WTC11 (cell line): ENCODE measurements at regions not wholly inside any gene's neighbourhood (a gene's known extent, or its start where the extent isn't known, plus 50 kb on each side); places are given as distances from the start of the nearest gene placed in this dataset.

Experiments
- ATAC-seq: fragments of 200-7000 bp; cut with Tn5 transposase; 2 replicates; pipeline ENCODE4 v1.10.0; 2021; ENCODE audit warnings: mild to moderate bottlenecking, moderate library complexity
- CTCF ChIA-PET: fragments of 300-600 bp; sonication (Branson Sonifier 250); formaldehyde crosslinking; loops from one replicate; lab custom pipeline; 2021; ENCODE audit warnings: antibody characterized with exemption; lab: Charles Lee
- POLR2A ChIA-PET: fragments of 350-600 bp; sonication (Branson Sonifier 250); formaldehyde crosslinking; loops from one replicate; lab custom pipeline; 2021; ENCODE audit warnings: antibody characterized with exemption; lab: Charles Lee
- DNase-seq: peaks from one replicate; pipeline ENCODE4 v3.0.0; 2021; ENCODE audit warnings: low spot score
- H3K27ac Mint-ChIP-seq: 2 replicates; pipeline ENCODE4 v1.8.0; 2021; ENCODE audit warnings: mixed read lengths
- H3K27me3 Mint-ChIP-seq: 2 replicates; pipeline ENCODE4 v1.8.0; 2021; ENCODE audit warnings: low read depth, mild to moderate bottlenecking, moderate library complexity, mixed read lengths
- H3K36me3 Mint-ChIP-seq: 2 replicates; pipeline ENCODE4 v1.8.0; 2021; ENCODE audit warnings: mixed read lengths
- H3K4me1 Mint-ChIP-seq: 2 replicates; pipeline ENCODE4 v1.8.0; 2022; ENCODE audit warnings: mixed read lengths
- H3K4me3 Mint-ChIP-seq: 2 replicates; pipeline ENCODE4 v1.8.0; 2021; ENCODE audit warnings: mild to moderate bottlenecking, moderate library complexity, mixed read lengths
- H3K9me3 Mint-ChIP-seq: 2 replicates; pipeline ENCODE4 v1.8.0; 2021; ENCODE audit warnings: mixed read lengths
- CTCF ChIP-seq: fragments of 200-600 bp; IDR thresholded peaks from 2 replicates; pipeline ENCODE4 v1.8.0; 2022; ENCODE audit warnings: antibody characterized with exemption
- EMX1 ChIP-seq: fragments of 250-450 bp; sonication (Bioruptor Pico); IDR thresholded peaks from 2 replicates; pipeline ENCODE4 v1.8.0; 2021; ENCODE audit warnings: mild to moderate bottlenecking
- ERG ChIP-seq: fragments of 250-450 bp; sonication (Bioruptor Pico); IDR thresholded peaks from 2 replicates; pipeline ENCODE4 v1.8.0; 2021; ENCODE audit warnings: mild to moderate bottlenecking
- ESRRA ChIP-seq: sonication (generic); formaldehyde crosslinking; IDR thresholded peaks from 2 replicates; pipeline ENCODE4 v1.8.1; 2022; ENCODE audit warnings: mild to moderate bottlenecking, missing genetic modification reagents, borderline replicate concordance
- FOXJ3 ChIP-seq: sonication (generic); formaldehyde crosslinking; IDR thresholded peaks from 2 replicates; pipeline ENCODE4 v1.9.0; 2021; ENCODE audit warnings: missing genetic modification reagents, mild to moderate bottlenecking, borderline replicate concordance
- IRF1 ChIP-seq: sonication (generic); formaldehyde crosslinking; IDR thresholded peaks from 2 replicates; pipeline ENCODE4 v1.8.0; 2023; ENCODE audit warnings: missing genetic modification reagents
- JAZF1 ChIP-seq: fragments of 250-450 bp; sonication (Bioruptor Pico); IDR thresholded peaks from 2 replicates; pipeline ENCODE4 v1.9.0; 2021; ENCODE audit warnings: moderate library complexity, mild to moderate bottlenecking, inconsistent platforms
- JUN ChIP-seq: sonication (generic); formaldehyde crosslinking; IDR thresholded peaks from 2 replicates; pipeline ENCODE4 v1.8.0; 2023; ENCODE audit warnings: mild to moderate bottlenecking, missing genetic modification reagents
- NR2C2 ChIP-seq: sonication (generic); formaldehyde crosslinking; IDR thresholded peaks from 2 replicates; pipeline ENCODE4 v1.8.0; 2022; ENCODE audit warnings: mild to moderate bottlenecking, missing genetic modification reagents
- PREB ChIP-seq: sonication (generic); formaldehyde crosslinking; IDR thresholded peaks from 2 replicates; pipeline ENCODE4 v1.8.1; 2022; ENCODE audit warnings: mild to moderate bottlenecking, missing genetic modification reagents, moderate library complexity, borderline replicate concordance
- SMAD3 ChIP-seq: sonication (generic); formaldehyde crosslinking; IDR thresholded peaks from 2 replicates; pipeline ENCODE4 v1.8.0; 2022; ENCODE audit warnings: missing genetic modification reagents, mild to moderate bottlenecking, borderline replicate concordance
- TEAD4 ChIP-seq: sonication (generic); formaldehyde crosslinking; IDR thresholded peaks from 2 replicates; pipeline ENCODE4 v1.8.0; 2022; ENCODE audit warnings: mild to moderate bottlenecking, missing genetic modification reagents
- TP53 ChIP-seq: sonication (generic); formaldehyde crosslinking; IDR thresholded peaks from 2 replicates; pipeline ENCODE4 v1.8.1; 2023; ENCODE audit warnings: mild to moderate bottlenecking, missing genetic modification reagents
- ZNF396 ChIP-seq: fragments of 250-450 bp; sonication (Bioruptor Pico); IDR thresholded peaks from 2 replicates; pipeline ENCODE4 v1.8.0; 2021; ENCODE audit warnings: mild to moderate bottlenecking, moderate library complexity, borderline replicate concordance
- ZNF512 ChIP-seq: sonication (generic); formaldehyde crosslinking; IDR thresholded peaks from 2 replicates; pipeline ENCODE4 v1.8.1; 2022; ENCODE audit warnings: missing genetic modification reagents, borderline replicate concordance
- TF ChIP-seq, protein P1 (sequence below): sonication (generic); formaldehyde crosslinking; IDR thresholded peaks from 2 replicates; pipeline ENCODE4 v1.8.0; 2022; ENCODE audit warnings: mild to moderate bottlenecking, missing genetic modification reagents
- TF ChIP-seq, protein P2 (sequence below): sonication (generic); formaldehyde crosslinking; IDR thresholded peaks from 2 replicates; pipeline ENCODE4 v1.8.1; 2023; ENCODE audit warnings: mild to moderate bottlenecking, missing genetic modification reagents
- TF ChIP-seq, protein P3 (sequence below): sonication (generic); formaldehyde crosslinking; IDR thresholded peaks from 2 replicates; pipeline ENCODE4 v1.8.1; 2023; ENCODE audit warnings: mild to moderate bottlenecking, missing genetic modification reagents, moderate library complexity

DNA sequence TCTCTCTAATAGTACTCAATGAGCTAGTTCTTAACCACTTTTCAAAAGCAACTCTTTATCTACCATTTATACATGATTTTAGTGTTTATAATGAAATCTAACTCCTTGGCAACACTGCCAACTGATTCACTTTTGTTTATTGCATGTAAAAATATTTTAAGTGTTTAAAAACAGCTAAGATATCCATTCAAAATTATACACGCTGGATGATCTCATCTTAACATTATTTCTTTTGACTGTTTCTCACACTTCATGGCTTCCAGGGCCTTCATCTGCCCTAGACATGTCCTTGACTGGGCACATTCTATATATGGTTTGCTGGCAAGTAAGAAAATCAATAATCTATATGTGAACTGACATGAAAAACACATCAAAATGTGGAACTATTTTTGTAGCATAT is 414.6 kb upstream of the LUZP2 start (continued):
- TF ChIP-seq ZNF512 (CRISPR knock-in tag) (no peak), TEAD4 (CRISPR knock-in tag) (no peak)

GRCh38 chr11:24082860-24083259 is 414.0 kb upstream of the LUZP2 start:
- Mint-ChIP-seq H3K27ac (no peak overlapping the region), H3K36me3 (no peaks in the 10 kb centered on the region), H3K4me3 (no peak overlapping the region)
- TF ChIP-seq, protein P1, sequence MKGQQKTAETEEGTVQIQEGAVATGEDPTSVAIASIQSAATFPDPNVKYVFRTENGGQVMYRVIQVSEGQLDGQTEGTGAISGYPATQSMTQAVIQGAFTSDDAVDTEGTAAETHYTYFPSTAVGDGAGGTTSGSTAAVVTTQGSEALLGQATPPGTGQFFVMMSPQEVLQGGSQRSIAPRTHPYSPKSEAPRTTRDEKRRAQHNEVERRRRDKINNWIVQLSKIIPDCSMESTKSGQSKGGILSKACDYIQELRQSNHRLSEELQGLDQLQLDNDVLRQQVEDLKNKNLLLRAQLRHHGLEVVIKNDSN (CRISPR knock-in tag) = no peak
- TF ChIP-seq SMAD3 = no peak
- no peak for TF ChIP-seq CTCF
- no peak for TF ChIP-seq FOXJ3
- TF ChIP-seq, protein P2, sequence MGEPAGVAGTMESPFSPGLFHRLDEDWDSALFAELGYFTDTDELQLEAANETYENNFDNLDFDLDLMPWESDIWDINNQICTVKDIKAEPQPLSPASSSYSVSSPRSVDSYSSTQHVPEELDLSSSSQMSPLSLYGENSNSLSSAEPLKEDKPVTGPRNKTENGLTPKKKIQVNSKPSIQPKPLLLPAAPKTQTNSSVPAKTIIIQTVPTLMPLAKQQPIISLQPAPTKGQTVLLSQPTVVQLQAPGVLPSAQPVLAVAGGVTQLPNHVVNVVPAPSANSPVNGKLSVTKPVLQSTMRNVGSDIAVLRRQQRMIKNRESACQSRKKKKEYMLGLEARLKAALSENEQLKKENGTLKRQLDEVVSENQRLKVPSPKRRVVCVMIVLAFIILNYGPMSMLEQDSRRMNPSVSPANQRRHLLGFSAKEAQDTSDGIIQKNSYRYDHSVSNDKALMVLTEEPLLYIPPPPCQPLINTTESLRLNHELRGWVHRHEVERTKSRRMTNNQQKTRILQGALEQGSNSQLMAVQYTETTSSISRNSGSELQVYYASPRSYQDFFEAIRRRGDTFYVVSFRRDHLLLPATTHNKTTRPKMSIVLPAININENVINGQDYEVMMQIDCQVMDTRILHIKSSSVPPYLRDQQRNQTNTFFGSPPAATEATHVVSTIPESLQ (CRISPR knock-in tag) = no peak
- no peak for TF ChIP-seq TP53 (CRISPR knock-in tag)
- TF ChIP-seq, protein P3, sequence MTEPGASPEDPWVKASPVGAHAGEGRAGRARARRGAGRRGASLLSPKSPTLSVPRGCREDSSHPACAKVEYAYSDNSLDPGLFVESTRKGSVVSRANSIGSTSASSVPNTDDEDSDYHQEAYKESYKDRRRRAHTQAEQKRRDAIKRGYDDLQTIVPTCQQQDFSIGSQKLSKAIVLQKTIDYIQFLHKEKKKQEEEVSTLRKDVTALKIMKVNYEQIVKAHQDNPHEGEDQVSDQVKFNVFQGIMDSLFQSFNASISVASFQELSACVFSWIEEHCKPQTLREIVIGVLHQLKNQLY (CRISPR knock-in tag) = no peak
- no peak for TF ChIP-seq PREB (CRISPR knock-in tag)
- no peak for TF ChIP-seq IRF1 (CRISPR knock-in tag)
- no peak for TF ChIP-seq ESRRA (CRISPR knock-in tag)
- TF ChIP-seq, all 79 proteins: peak for 0
- H3K4me1 Mint-ChIP-seq = 0 out of 2 replicates have a peak, but pooled peaks cover 3% of the 10 kb centered on the region
- ChIA-PET CTCF (no interaction called here), POLR2A (no interaction called here)
- no peaks in the 10 kb centered on the region for H3K27me3 Mint-ChIP-seq
- no peak for DNase-seq
- no peaks in the 10 kb centered on the region for H3K9me3 Mint-ChIP-seq
- no peak for ATAC-seq

DNA sequence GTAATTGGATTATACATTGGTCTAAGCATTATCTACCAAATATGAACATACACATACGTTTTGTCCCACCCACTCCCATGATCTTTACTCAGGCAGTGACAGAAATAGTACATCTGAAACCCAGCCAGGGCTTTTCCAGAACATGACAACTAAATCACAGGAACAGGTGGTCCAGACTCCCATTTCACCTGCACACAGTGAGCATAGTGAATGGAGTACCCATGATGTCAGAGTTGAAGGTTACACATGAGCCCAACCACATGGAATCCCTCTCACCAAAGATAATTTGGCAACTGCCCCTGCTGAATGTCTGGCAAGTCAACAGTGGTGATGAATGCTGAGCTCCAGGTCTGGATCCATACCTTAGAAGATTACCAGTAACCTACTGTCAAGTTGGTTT is 411.9 kb upstream of the LUZP2 start:
- no peaks in the 10 kb centered on the region for H3K9me3 Mint-ChIP-seq
- POLR2A ChIA-PET = no interaction called here
- no peak for ATAC-seq

More for the DNA sequence above, 411.9 kb upstream of the LUZP2 start:
- CTCF ChIA-PET = no interaction called here
- H3K36me3 Mint-ChIP-seq = no peaks in the 10 kb centered on the region
- H3K27me3 Mint-ChIP-seq = no peaks in the 10 kb centered on the region
- no peak for DNase-seq
- H3K4me1 Mint-ChIP-seq = peaks cover 6% of the 10 kb centered on the region; the same call in 1 of the 2 replicates
- H3K27ac Mint-ChIP-seq = no peak overlapping the region
- no peak overlapping the region for H3K4me3 Mint-ChIP-seq
- TF ChIP-seq EMX1 (CRISPR knock-in tag) (no peak), JUN (no peak), ZNF396 (CRISPR knock-in tag) (no peak), ERG (CRISPR knock-in tag) (no peak), JAZF1 (CRISPR knock-in tag) (no peak), NR2C2 (no peak)
- TF ChIP-seq, all 79 proteins: peak for 0
